Psoas muscle (tissue), 7 donors: ENCODE measurements at regions not wholly inside any gene's neighbourhood (a gene's known extent, or its start where the extent isn't known, plus 50 kb on each side); places are given as distances from the start of the nearest gene placed in this dataset.

ENCODE experiments used
- ATAC-seq, 4 donors: fragments of 200-7000 bp; cut with Tn5 transposase; one replicate each; pipeline ENCODE4 v1.9.1; 2020; ENCODE audit warnings: moderate library complexity in 3 of 4, mild to moderate bottlenecking in 2 of 4
- DNase-seq, 2 donors: peaks; one replicate each; pipeline ENCODE4 v3.0.0-alpha.2; 2020
- H3K27ac ChIP-seq: fragments of 200-600 bp; one replicate; pipeline ENCODE4 v1.8.0; 2022
- H3K27me3 ChIP-seq, 3 donors: fragments of 200-600 bp in 1 of 3; one replicate each; pipeline versions ENCODE4 v1.6.1 to v1.8.0; 2013 to 2022; ENCODE audit warnings: low read length in 2 of 3, mild to moderate bottlenecking in 2 of 3, moderate library complexity in 1 of 3; ENCODE audit not compliant: insufficient read depth in 3 of 3
- H3K36me3 ChIP-seq, 2 donors: fragments of 200-600 bp in 1 of 2; one replicate each; pipeline versions ENCODE4 v1.6.1 to v1.8.0; 2013 to 2022; ENCODE audit warnings: low read depth in 1 of 2, mild to moderate bottlenecking in 1 of 2, moderate library complexity in 1 of 2; ENCODE audit not compliant: insufficient read depth in 1 of 2
- H3K4me1 ChIP-seq: fragments of 200-600 bp; one replicate; pipeline ENCODE4 v1.8.0; 2022
- H3K4me3 ChIP-seq: fragments of 200-600 bp; one replicate; pipeline ENCODE4 v1.8.0; 2022; ENCODE audit warnings: mild to moderate bottlenecking
- H3K9me3 ChIP-seq: fragments of 200-600 bp; one replicate; pipeline ENCODE4 v1.8.0; 2022
- WGBS, 3 donors: extraction: QIAGEN DNeasy Blood & Tissue Kit; methylation state at CpG; one replicate each; pipeline versions ENCODE4 v1.1.6 to v1.1.7; 2013; 5-methylcytosine and 5-hydroxymethylcytosine counted together
- intact Hi-C, 2 donors: fragments of 100-400 bp; cut with DNase I; formaldehyde crosslinking; loops; one replicate each; pipeline versions ENCODE4 v1.11.0 to v1.14.2; 2022
- TF ChIP-seq, protein P1 (sequence below): fragments of 200-600 bp; IDR thresholded peaks from one replicate; pipeline ENCODE4 v1.8.0; 2022; ENCODE audit warnings: antibody characterized with exemption
- donor health status: healthy with polysubstance abuse.
- donor health status: DM: no; HTN: no; CAD: no; lungs with moderate emphysema.
- donor health status: Bipolar disorder and iron deficiency.
- donor health status: healthy.
- donor health status: DM: yes; HTN: yes; CAD: no.
- donor health status: DM: no; HTN: no; CAD: no.
- donor health status: DM: yes; HTN: yes; CAD: no.

DNA sequence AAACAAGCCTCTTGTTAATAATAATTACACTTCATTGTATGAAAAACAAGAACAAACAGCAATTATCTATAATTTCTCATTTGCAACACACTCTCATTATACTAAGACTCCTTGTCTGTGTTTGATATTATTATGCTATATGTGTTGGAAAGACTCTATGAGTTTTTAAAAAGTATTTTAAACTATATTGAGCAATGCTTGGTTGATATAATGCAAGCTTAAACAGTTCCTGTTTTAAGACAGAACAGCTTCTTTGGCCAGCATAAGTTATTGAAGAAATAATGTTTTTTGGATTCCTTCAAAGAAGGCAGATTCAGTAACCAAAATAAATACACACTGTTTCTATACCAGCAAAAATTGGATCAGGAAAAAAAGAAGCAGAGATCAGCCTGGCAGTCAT, 871.4 kb downstream of the MAT2B start:
- intact Hi-C loops = no loop called here
- TF ChIP-seq, protein P1, sequence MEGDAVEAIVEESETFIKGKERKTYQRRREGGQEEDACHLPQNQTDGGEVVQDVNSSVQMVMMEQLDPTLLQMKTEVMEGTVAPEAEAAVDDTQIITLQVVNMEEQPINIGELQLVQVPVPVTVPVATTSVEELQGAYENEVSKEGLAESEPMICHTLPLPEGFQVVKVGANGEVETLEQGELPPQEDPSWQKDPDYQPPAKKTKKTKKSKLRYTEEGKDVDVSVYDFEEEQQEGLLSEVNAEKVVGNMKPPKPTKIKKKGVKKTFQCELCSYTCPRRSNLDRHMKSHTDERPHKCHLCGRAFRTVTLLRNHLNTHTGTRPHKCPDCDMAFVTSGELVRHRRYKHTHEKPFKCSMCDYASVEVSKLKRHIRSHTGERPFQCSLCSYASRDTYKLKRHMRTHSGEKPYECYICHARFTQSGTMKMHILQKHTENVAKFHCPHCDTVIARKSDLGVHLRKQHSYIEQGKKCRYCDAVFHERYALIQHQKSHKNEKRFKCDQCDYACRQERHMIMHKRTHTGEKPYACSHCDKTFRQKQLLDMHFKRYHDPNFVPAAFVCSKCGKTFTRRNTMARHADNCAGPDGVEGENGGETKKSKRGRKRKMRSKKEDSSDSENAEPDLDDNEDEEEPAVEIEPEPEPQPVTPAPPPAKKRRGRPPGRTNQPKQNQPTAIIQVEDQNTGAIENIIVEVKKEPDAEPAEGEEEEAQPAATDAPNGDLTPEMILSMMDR = no peak
- H3K27me3 ChIP-seq = no peaks in the 10 kb centered on the region
- no peak for ATAC-seq
- no peaks in the 10 kb centered on the region for H3K9me3 ChIP-seq
- H3K27ac ChIP-seq = no peak overlapping the region
- H3K4me1 ChIP-seq = no peaks in the 10 kb centered on the region
- DNase-seq = no peak
- H3K36me3 ChIP-seq = no peaks in the 10 kb centered on the region
- no peak overlapping the region for H3K4me3 ChIP-seq

DNA sequence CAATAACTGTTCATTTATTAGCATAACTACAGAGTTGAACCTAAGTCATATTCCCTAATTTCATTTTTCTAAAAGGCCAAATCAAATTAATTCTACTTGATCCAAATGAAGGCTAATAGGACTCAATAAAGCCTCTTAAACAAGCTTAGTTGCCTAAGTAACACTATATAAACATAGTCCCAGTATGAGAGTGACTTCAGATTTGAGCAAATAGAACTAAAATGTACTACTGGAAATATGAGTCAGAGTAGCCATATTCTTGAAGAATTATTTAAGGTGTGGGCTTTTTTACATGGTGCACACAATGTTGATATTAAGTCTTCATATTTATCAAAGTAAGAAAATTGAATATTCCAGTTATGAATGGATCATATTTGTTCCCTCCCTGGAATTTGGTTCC, 872.3 kb downstream of the MAT2B start:
- TF ChIP-seq, protein P1 = no peak
- intact Hi-C loops = no loop called here
- no peaks in the 10 kb centered on the region for H3K36me3 ChIP-seq
- DNase-seq (no peak), ATAC-seq (no peak)
- H3K4me1 ChIP-seq = no peaks in the 10 kb centered on the region
- no peak overlapping the region for H3K4me3 ChIP-seq
- H3K9me3 ChIP-seq = no peaks in the 10 kb centered on the region
- no peaks in the 10 kb centered on the region for H3K27me3 ChIP-seq
- H3K27ac ChIP-seq = no peak overlapping the region

DNA sequence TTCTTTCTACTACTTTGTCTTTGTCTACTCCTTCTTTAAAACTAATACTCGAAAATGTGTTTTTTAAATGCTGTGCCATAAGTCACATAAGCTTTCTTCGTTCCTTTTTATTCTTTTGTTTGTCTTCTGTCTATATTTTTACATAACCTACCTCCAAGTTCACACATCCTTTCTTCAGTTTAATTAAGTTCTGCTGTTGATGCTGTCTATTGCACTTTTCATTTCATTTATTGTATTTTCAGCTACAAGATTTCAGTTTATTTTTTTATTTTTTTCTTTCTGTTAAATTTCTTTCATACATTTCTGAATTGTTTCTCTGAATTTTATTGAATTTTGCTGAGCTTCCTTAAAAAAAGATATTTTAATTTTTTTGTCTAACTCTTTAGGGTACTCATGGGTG, 878.2 kb downstream of the MAT2B start:
- intact Hi-C loops = no loop called here
- Histone ChIP-seq H3K27me3 (no peaks in the 10 kb centered on the region), H3K4me1 (no peaks in the 10 kb centered on the region), H3K27ac (no peak overlapping the region), H3K9me3 (peaks cover 7% of the 10 kb centered on the region), H3K4me3 (no peak overlapping the region), H3K36me3 (no peaks in the 10 kb centered on the region)
- no peak for DNase-seq
- WGBS, 3 donors = 66 to 77% (median 73%) methylated on average over 2 of the region's 2 CpGs
- TF ChIP-seq, protein P1 = no peak
- no peak for ATAC-seq

DNA sequence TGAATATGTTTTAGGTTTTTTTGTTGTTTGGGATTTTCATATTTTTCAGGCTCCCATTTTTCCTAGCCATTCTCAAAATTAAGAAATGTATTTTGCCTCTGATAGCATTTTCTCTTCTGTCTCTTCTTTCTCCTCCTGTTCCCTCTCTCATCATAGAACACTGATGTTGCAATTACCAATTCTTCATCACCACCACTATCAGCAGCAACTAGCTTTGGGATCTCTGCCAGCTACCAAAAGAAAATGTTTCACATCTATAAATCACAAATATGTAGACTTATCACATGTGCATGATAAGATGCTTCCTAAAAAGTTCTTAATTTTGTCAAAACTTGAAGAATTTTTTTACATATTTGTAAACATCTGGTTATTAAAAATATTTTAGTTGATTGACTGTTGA, 887.1 kb downstream of the MAT2B start:
- no peaks in the 10 kb centered on the region for H3K9me3 ChIP-seq
- intact Hi-C loops = no loop called here
- no peak overlapping the region for H3K27ac ChIP-seq
- H3K4me1 ChIP-seq = no peaks in the 10 kb centered on the region
- no peaks in the 10 kb centered on the region for H3K36me3 ChIP-seq
- DNase-seq (no peak), ATAC-seq (no peak)
- H3K27me3 ChIP-seq = no peaks in the 10 kb centered on the region
- H3K4me3 ChIP-seq = no peak overlapping the region
- TF ChIP-seq, protein P1 = no peak

DNA sequence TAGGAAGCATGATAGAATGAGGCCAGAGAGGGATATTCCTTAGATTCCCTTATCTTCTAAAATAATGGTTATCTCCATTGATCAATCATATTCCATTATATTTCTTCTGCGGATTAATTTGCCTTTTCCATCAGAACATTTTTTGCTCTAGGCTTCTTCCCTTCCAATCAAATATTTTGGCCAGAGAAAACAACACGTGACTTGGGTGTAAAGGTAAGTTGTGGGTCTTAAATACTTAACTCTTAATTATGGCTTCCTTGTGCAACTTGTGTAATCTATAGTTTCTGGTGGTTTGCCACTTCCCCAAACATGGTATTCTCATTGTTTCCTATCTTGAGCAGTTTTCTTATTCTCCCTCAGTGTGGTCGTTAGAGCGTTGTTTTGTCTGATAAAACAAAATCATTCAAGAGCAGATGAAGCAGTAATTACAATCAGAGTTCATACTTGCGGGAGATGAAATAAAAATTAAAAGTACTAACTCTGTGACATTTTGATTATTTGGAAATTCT, 889.3 kb downstream of the MAT2B start:
- H3K27me3 ChIP-seq = no peaks in the 10 kb centered on the region
- TF ChIP-seq, protein P1 = no peak
- no peaks in the 10 kb centered on the region for H3K36me3 ChIP-seq
- H3K27ac ChIP-seq = no peak overlapping the region
- 77 to 84% (median 80%) methylated on average over 5 of the region's 5 CpGs for WGBS, 3 donors
- intact Hi-C loops = no loop called here
- DNase-seq = no peak
- no peak overlapping the region for H3K4me3 ChIP-seq
- H3K4me1 ChIP-seq = no peaks in the 10 kb centered on the region
- no peak for ATAC-seq
- H3K9me3 ChIP-seq = no peaks in the 10 kb centered on the region
